Endodermal cell (in vitro differentiated cells): ENCODE measurements at regions not wholly inside any gene's neighbourhood (a gene's known extent, or its start where the extent isn't known, plus 50 kb on each side); places are given as distances from the start of the nearest gene placed in this dataset.

Experiments
- DNase-seq: peaks from one replicate; pipeline ENCODE4 v3.0.0-alpha.2; 2017
- H3K27ac ChIP-seq: 2 replicates; pipeline ENCODE4 v1.5.1; 2013; ENCODE audit warnings: mild to moderate bottlenecking, low read depth, low read length, moderate library complexity
- H3K27me3 ChIP-seq: 2 replicates; pipeline ENCODE4 v1.6.1; 2013; ENCODE audit warnings: mild to moderate bottlenecking, low read length, moderate library complexity; ENCODE audit not compliant: insufficient read depth, control insufficient read depth, poor library complexity, severe bottlenecking
- H3K36me3 ChIP-seq: 2 replicates; pipeline ENCODE4 v1.7.0; 2013; ENCODE audit warnings: mild to moderate bottlenecking, low read length, moderate library complexity; ENCODE audit not compliant: control insufficient read depth, insufficient read depth
- H3K4me1 ChIP-seq: one replicate; pipeline ENCODE4 v1.7.0; 2013; ENCODE audit warnings: low read length; ENCODE audit not compliant: control insufficient read depth, insufficient read depth
- H3K4me3 ChIP-seq: 2 replicates; pipeline ENCODE4 v1.5.1; 2013; ENCODE audit warnings: mild to moderate bottlenecking, low read length, moderate library complexity
- H3K9ac ChIP-seq: 2 replicates; pipeline ENCODE4 v1.6.1; 2013; ENCODE audit warnings: mild to moderate bottlenecking, low read length, moderate library complexity; ENCODE audit not compliant: poor library complexity, severe bottlenecking; ENCODE audit errors: extremely low read depth
- H3K9me3 ChIP-seq: 2 replicates; pipeline ENCODE4 v1.6.1; 2013; ENCODE audit warnings: mild to moderate bottlenecking, low read length, moderate library complexity; ENCODE audit not compliant: control insufficient read depth
- H3K27ac Mint-ChIP-seq: 2 replicates; pipeline ENCODE4 v1.8.0; 2020; ENCODE audit warnings: mixed read lengths
- H3K27me3 Mint-ChIP-seq: 2 replicates; pipeline ENCODE4 v1.8.0; 2021; ENCODE audit warnings: mild to moderate bottlenecking, mixed read lengths; ENCODE audit not compliant: insufficient read depth
- H3K36me3 Mint-ChIP-seq: 2 replicates; pipeline ENCODE4 v1.8.0; 2020; ENCODE audit warnings: low read depth, mixed read lengths
- H3K4me1 Mint-ChIP-seq: 2 replicates; pipeline ENCODE4 v1.8.0; 2020; ENCODE audit warnings: mixed read lengths
- H3K4me3 Mint-ChIP-seq: 2 replicates; pipeline ENCODE4 v1.8.0; 2020; ENCODE audit warnings: mild to moderate bottlenecking, moderate library complexity, mixed read lengths
- H3K9me3 Mint-ChIP-seq: 2 replicates; pipeline ENCODE4 v1.8.0; 2020; ENCODE audit warnings: mild to moderate bottlenecking, mixed read lengths
- CTCF ChIP-seq: fragments of 200-600 bp; sonication (generic); conservative IDR thresholded peaks from 2 replicates; pipeline ENCODE4 v1.5.0; 2021; ENCODE audit warnings: antibody characterized with exemption, mild to moderate bottlenecking
- WGBS, 2 experiments: methylation state at CpG; one replicate each; pipeline versions ENCODE4 v1.1.5 to v1.1.7; 2013; ENCODE audit warnings: missing lambda C conversion rate in 2 of 2, mixed read lengths in 1 of 2; ENCODE audit not compliant: insufficient coverage in 1 of 2, insufficient read length in 1 of 2; 5-methylcytosine and 5-hydroxymethylcytosine counted together

GRCh38 chr19:28638445-28638844 is 574.5 kb downstream of the UQCRFS1 start:
- H3K4me1 Mint-ChIP-seq, result no peaks in the 10 kb centered on the region

GRCh38 chr19:28636706-28637105 is 576.2 kb downstream of the UQCRFS1 start:
- no peaks in the 10 kb centered on the region for H3K27me3 ChIP-seq
- H3K36me3 ChIP-seq, result no peaks in the 10 kb centered on the region
- Mint-ChIP-seq H3K27me3 (no peaks in the 10 kb centered on the region), H3K9me3 (no peaks in the 10 kb centered on the region), H3K4me3 (no peak overlapping the region), H3K36me3 (no peaks in the 10 kb centered on the region), H3K4me1 (no peaks in the 10 kb centered on the region), H3K27ac (no peak overlapping the region)
- H3K9me3 ChIP-seq, result no peaks in the 10 kb centered on the region
- 87 to 94% methylated on average over 3 to 5 of the region's 5 CpGs for WGBS, 2 experiments
- no peaks in the 10 kb centered on the region for H3K4me1 ChIP-seq
- H3K4me3 ChIP-seq, result no peak overlapping the region
- no peak overlapping the region for H3K9ac ChIP-seq
- no peak for DNase-seq
- no peak for TF ChIP-seq CTCF
- H3K27ac ChIP-seq, result no peak overlapping the region

More at GRCh38 chr19:28638445-28638844, 574.5 kb downstream of the UQCRFS1 start:
- no peaks in the 10 kb centered on the region for H3K36me3 ChIP-seq
- no peaks in the 10 kb centered on the region for H3K9me3 ChIP-seq
- no peaks in the 10 kb centered on the region for H3K4me1 ChIP-seq
- no peaks in the 10 kb centered on the region for H3K27me3 Mint-ChIP-seq
- DNase-seq, result no peak
- H3K27ac Mint-ChIP-seq, result no peak overlapping the region
- H3K27me3 ChIP-seq, result no peaks in the 10 kb centered on the region
- H3K36me3 Mint-ChIP-seq, result no peaks in the 10 kb centered on the region
- H3K9me3 Mint-ChIP-seq, result no peaks in the 10 kb centered on the region
- WGBS, 2 experiments, result 93% methylated on average over 4 of the region's 4 CpGs
- no peak for TF ChIP-seq CTCF
- no peak overlapping the region for H3K4me3 Mint-ChIP-seq
- no peak overlapping the region for H3K4me3 ChIP-seq
- no peak overlapping the region for H3K9ac ChIP-seq
- no peak overlapping the region for H3K27ac ChIP-seq

GRCh38 chr19:28636016-28636629 is 576.8 kb downstream of the UQCRFS1 start:
- no peak overlapping the region for H3K27ac ChIP-seq
- 79% methylated on average over 2 to 5 of the region's 5 CpGs for WGBS, 2 experiments
- H3K27me3 ChIP-seq, result no peaks in the 10 kb centered on the region
- no peaks in the 10 kb centered on the region for H3K9me3 ChIP-seq
- H3K9ac ChIP-seq, result no peak overlapping the region
- H3K4me3 ChIP-seq, result no peak overlapping the region
- H3K4me3 Mint-ChIP-seq, result no peak overlapping the region
- no peaks in the 10 kb centered on the region for H3K36me3 Mint-ChIP-seq
- H3K27me3 Mint-ChIP-seq, result no peaks in the 10 kb centered on the region
- H3K27ac Mint-ChIP-seq, result no peak overlapping the region
- TF ChIP-seq CTCF, result no peak
- H3K4me1 ChIP-seq, result no peaks in the 10 kb centered on the region
- no peaks in the 10 kb centered on the region for H3K9me3 Mint-ChIP-seq
- no peak for DNase-seq
- H3K4me1 Mint-ChIP-seq, result no peaks in the 10 kb centered on the region
- H3K36me3 ChIP-seq, result no peaks in the 10 kb centered on the region
